Osteoblast (primary cell): ENCODE measurements at regions not wholly inside any gene's neighbourhood (a gene's known extent, or its start where the extent isn't known, plus 50 kb on each side); places are given as distances from the start of the nearest gene placed in this dataset.
"Not testable (repeated sequence)": the region's sequence is repeated elsewhere in the genome, so short reads cannot be mapped to it uniquely, and the experiment has no call there.

Experiments
- DNase-seq: peaks from one replicate; pipeline ENCODE4 v3.0.0; 2011; ENCODE audit warnings: low spot score, mixed read lengths; ENCODE audit not compliant: insufficient read length; ENCODE audit errors: missing footprints
- H2AFZ ChIP-seq: 2 replicates; pipeline ENCODE4 v1.6.0; 2011; ENCODE audit warnings: mild to moderate bottlenecking, low read length
- H3K27ac ChIP-seq: 2 replicates; pipeline ENCODE4 v1.5.1; 2011; ENCODE audit warnings: mild to moderate bottlenecking, low read depth, low read length, moderate library complexity
- H3K27me3 ChIP-seq: 2 replicates; pipeline ENCODE4 v1.6.0; 2012; ENCODE audit warnings: mild to moderate bottlenecking, control low read depth, inconsistent platforms, low read length, moderate library complexity; ENCODE audit not compliant: insufficient read depth
- H3K36me3 ChIP-seq: 2 replicates; pipeline ENCODE4 v1.5.1; 2011; ENCODE audit warnings: mild to moderate bottlenecking, low read length, control low read depth, moderate library complexity; ENCODE audit not compliant: insufficient read depth
- H3K4me1 ChIP-seq: 2 replicates; pipeline ENCODE4 v1.5.1; 2011; ENCODE audit warnings: mild to moderate bottlenecking, low read length, control low read depth, moderate library complexity; ENCODE audit not compliant: insufficient read depth
- H3K4me2 ChIP-seq: 2 replicates; pipeline ENCODE4 v1.6.0; 2011; ENCODE audit warnings: mild to moderate bottlenecking, low read length; ENCODE audit not compliant: insufficient read depth
- H3K4me3 ChIP-seq: fragments of 200-600 bp; sonication (generic); 3 replicates; pipeline ENCODE4 v1.5.1; 2012; ENCODE audit warnings: mild to moderate bottlenecking, low read length, inconsistent platforms; ENCODE audit not compliant: insufficient read depth
- H3K79me2 ChIP-seq: 2 replicates; pipeline ENCODE4 v1.6.0; 2012; ENCODE audit warnings: mild to moderate bottlenecking, low read length, control low read depth, inconsistent platforms; ENCODE audit not compliant: insufficient read depth
- H3K9me3 ChIP-seq: 2 replicates; pipeline ENCODE4 v1.5.1; 2011; ENCODE audit warnings: low read depth, low read length, control low read depth
- H4K20me1 ChIP-seq: 2 replicates; pipeline ENCODE4 v1.6.0; 2012; ENCODE audit warnings: mild to moderate bottlenecking, low read length, control low read depth; ENCODE audit not compliant: insufficient read depth
- CTCF ChIP-seq: IDR thresholded peaks from 2 replicates; pipeline ENCODE4 v1.5.1; 2011; ENCODE audit warnings: mild to moderate bottlenecking, low read depth, low read length, moderate library complexity; ENCODE audit errors: extremely low read depth

GRCh38 chr1:94666797-94667196 is 125.2 kb upstream of the F3 start:
- no peak for DNase-seq
- Histone ChIP-seq H3K79me2 (no peaks in the 10 kb centered on the region), H2AFZ (no peak overlapping the region)

GRCh38 chr1:94661431-94661932 is 119.9 kb upstream of the F3 start:
- Histone ChIP-seq H3K4me1 (peaks cover 4% of the 10 kb centered on the region), H3K36me3 (no peaks in the 10 kb centered on the region), H3K9me3 (no peaks in the 10 kb centered on the region), H3K27me3 (no peaks in the 10 kb centered on the region), H2AFZ (no peak overlapping the region), H3K27ac (no peak overlapping the region), H3K79me2 (no peaks in the 10 kb centered on the region), H3K4me3 (no peak overlapping the region), H4K20me1 (no peaks in the 10 kb centered on the region), H3K4me2 (no peak overlapping the region)
- DNase-seq, result no peak
- no peak for TF ChIP-seq CTCF

More at GRCh38 chr1:94666797-94667196, 125.2 kb upstream of the F3 start:
- H3K27ac ChIP-seq, result no peak overlapping the region
- H3K4me3 ChIP-seq, result no peak overlapping the region
- no peak overlapping the region for H3K4me2 ChIP-seq
- peaks cover 11% of the 10 kb centered on the region for H3K27me3 ChIP-seq
- H4K20me1 ChIP-seq, result no peaks in the 10 kb centered on the region
- H3K36me3 ChIP-seq, result no peaks in the 10 kb centered on the region
- TF ChIP-seq CTCF, result no peak
- no peaks in the 10 kb centered on the region for H3K9me3 ChIP-seq
- H3K4me1 ChIP-seq, result no peaks in the 10 kb centered on the region

- no peak for DNase-seq
- Histone ChIP-seq H3K4me2 (no peak overlapping the region), H3K79me2 (no peaks in the 10 kb centered on the region), H3K27ac (no peak overlapping the region), H3K9me3 (no peaks in the 10 kb centered on the region), H3K36me3 (no peaks in the 10 kb centered on the region), H4K20me1 (no peaks in the 10 kb centered on the region), H3K4me3 (no peak overlapping the region), H3K27me3 (no peaks in the 10 kb centered on the region), H3K4me1 (peaks cover 4% of the 10 kb centered on the region), H2AFZ (no peak overlapping the region)
- TF ChIP-seq CTCF, result no peak
These were observed 119.4 kb upstream of the F3 start for GRCh38 chr1:94660994-94661393.

GRCh38 chr1:94660258-94660657 is 118.7 kb upstream of the F3 start:
- H3K27ac ChIP-seq, result no peak overlapping the region
- no peak overlapping the region for H3K4me3 ChIP-seq
- H3K4me2 ChIP-seq, result no peak overlapping the region
- no peak for TF ChIP-seq CTCF
- no peaks in the 10 kb centered on the region for H3K9me3 ChIP-seq
- no peak overlapping the region for H2AFZ ChIP-seq
- no peaks in the 10 kb centered on the region for H3K27me3 ChIP-seq
- H3K36me3 ChIP-seq, result no peaks in the 10 kb centered on the region
- DNase-seq, result no peak
- no peaks in the 10 kb centered on the region for H3K79me2 ChIP-seq
- no peaks in the 10 kb centered on the region for H4K20me1 ChIP-seq
- H3K4me1 ChIP-seq, result peaks cover 4% of the 10 kb centered on the region

GRCh38 chr1:94659202-94659601 is 117.6 kb upstream of the F3 start:
- DNase-seq, H4K20me1 ChIP-seq, H2AFZ ChIP-seq, H3K27me3 ChIP-seq, H3K9me3 ChIP-seq, H3K4me2 ChIP-seq, H3K36me3 ChIP-seq, H3K27ac ChIP-seq, H3K4me3 ChIP-seq, H3K4me1 ChIP-seq, H3K79me2 ChIP-seq: not testable (repeated sequence)
